Esophagus mucosa (tissue), 1 donor: ENCODE measurements at regions not wholly inside any gene's neighbourhood (a gene's known extent, or its start where the extent isn't known, plus 50 kb on each side); places are given as distances from the start of the nearest gene placed in this dataset.
"Not testable (repeated sequence)": the region's sequence is repeated elsewhere in the genome, so short reads cannot be mapped to it uniquely, and the experiment has no call there.

Source experiments
- ATAC-seq: fragments of 200-7000 bp; cut with Tn5 transposase; one replicate; pipeline ENCODE4 v1.9.1; 2020
- donor health status: DM: yes; HTN: yes; CAD: no.

DNA sequence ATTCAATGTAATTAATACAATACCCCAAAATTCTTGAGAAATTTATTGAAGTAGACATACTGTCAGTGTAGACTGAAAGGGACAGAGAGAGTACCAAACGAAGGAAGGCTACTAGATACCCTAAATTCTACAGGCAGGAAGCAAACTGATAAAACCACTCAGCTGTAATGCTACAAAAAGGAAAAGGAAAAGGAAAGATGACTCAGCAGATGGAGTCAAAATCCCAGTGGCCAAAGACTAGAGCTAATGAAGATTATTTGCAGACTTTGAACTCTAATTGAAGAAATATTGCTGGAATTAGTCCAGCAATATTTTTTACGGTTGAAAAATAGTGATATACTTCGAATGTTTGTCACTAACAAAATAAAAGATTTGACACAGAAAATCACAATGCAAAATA, 671.9 kb downstream of the BRINP3 start:
- ATAC-seq: no peak

DNA sequence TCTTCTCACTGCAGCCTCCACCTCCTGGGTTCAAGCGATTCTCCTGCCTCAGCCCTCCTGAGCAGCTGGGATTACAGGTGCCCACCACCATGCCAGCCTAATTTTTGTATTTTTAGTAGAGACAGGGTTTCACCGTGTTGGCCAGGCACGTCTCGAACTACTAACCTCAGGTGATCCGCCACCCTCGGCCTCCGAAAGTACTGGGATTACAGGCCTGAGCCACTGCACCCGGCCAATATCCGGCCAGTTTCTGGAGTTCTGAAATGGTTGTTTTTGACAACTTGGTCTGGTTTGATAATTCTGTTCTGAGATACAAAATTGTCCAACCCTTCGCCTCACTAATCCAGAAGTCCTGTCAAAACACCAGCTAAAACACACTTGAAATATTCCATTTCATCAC, 667.0 kb downstream of the BRINP3 start:
- not testable (repeated sequence) for ATAC-seq

- no peak for ATAC-seq
Observed at GRCh38 chr1:189811960-189812359, 665.7 kb downstream of the BRINP3 start.

- no peak for ATAC-seq
Observed at GRCh38 chr1:189816558-189816957, 661.1 kb downstream of the BRINP3 start.

DNA sequence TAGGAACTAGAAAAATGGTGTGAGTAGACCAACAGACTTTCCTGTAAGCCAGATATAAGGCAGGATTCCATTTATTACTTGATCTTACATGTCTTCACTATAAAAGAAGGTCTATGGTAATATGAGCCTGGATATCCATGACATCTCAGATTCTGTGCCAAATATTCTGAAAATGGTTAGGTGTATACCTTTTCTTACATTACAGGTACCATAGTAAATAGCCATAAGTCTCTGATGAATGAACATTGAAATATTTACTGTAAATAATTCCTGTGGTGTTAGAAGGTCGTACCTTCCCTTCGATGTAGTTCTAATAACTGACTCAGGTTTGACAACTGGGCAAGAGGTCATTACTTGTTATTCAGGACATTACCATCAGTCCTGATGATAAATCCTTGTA, 657.9 kb downstream of the BRINP3 start:
- ATAC-seq: no peak

DNA sequence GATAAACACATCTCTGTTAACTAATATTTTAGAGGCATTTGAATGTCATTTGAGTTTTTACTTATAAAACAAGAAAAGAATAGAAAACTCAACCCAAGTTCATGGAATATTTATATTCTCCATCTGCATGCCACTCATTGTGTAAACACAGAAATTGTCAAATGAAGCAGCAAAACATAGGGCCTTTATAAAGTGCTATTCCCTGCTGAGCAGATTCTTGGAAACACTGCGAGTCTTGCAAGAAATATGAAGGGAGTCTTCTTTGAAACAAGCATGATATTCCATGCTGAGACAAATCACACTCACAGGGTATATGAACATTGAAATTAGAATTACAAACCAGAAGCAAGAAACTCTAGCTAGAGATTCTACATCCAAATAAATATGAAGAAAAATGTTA, 655.8 kb downstream of the BRINP3 start:
- ATAC-seq: no peak

GRCh38 chr1:189834813-189835212, 642.9 kb downstream of the BRINP3 start:
- no peak for ATAC-seq

DNA sequence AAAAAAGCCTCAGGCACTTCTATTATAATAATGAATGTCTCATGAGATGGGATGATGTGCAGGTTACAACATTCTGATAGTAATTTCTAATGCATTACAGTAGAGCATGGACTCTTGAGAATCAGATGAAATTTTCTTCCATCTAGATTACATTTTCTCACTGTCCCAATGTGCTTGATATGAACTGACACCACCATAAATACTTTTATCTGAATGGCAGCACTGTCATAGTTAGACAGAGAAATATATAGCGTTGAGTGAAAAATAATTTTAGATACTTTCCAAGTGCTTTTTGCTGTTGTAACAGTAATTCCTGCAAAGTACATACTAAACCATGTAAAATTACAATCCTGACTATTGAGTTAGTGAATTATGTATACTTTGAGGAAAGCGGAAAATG, 630.1 kb downstream of the BRINP3 start:
- no peak for ATAC-seq

DNA sequence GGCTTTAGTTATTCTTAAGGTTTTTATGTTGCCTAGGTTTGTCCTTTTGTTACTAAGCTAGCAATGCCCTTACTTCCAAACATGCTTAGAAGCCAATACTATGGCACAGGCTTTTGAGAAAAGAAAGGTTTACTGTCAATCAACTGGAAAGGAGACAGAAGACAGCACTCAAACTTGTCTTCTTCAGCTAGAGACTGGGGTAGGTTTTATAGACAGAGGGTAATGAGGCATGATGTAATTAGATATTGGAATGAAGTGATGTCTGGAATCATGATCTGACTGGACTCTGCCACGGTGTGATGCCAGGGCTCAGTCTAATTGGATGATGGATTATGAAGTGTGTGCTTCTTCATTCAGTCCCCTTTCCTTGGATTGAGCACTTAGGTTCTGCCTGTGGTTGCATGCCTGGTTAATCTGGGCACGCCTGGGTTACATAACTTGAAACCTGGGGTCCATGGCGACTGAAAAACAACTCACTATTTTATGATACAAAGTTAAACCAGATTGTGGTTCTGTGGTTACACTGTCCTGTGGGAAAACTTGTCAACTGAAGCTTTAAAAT, 625.8 kb downstream of the BRINP3 start:
- ATAC-seq: no peak

- ATAC-seq: no peak
Observed at GRCh38 chr1:189859385-189859977, 618.2 kb downstream of the BRINP3 start.

DNA sequence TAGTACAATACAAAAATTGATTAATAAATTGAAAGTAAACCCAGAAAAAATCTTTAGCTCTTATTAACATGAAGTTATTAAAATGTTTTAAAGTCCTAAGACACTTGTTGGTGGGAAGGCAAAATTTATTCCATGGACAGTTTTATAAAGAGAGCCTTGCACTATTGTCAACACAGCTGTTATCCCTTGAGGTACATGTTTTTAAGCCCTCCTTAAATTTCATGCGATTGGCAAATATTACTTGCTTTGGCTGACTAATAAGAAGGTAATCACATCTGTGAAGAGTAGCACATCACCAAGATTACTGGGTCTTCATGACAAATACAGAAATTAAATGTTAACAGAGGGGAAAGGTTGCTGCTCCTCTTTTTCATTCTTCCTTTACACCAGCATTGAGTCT, 611.1 kb downstream of the BRINP3 start:
- no peak for ATAC-seq

- no peak for ATAC-seq
Observed at GRCh38 chr1:189868021-189868420, 609.6 kb downstream of the BRINP3 start.

GRCh38 chr1:189874715-189875435, 602.8 kb downstream of the BRINP3 start:
- ATAC-seq: no peak

DNA sequence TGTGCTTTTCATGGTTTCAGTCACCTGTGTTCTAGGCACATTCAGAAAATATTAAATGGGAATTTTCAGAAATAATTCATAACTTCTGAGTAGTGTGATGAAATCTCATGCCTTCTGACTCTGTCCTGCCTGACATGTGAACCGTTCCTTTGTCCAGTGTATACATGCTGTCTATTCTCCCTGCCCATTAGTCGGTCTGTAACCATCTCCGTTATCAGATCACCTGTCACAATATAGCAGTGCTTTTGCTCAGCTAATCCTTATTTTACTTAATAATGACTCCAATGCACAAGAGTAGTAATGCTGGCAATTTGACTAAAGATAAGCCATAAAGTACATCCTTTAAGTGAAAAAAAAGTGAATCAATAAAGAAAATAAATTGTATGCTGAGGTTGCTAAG, 597.5 kb downstream of the BRINP3 start:
- no peak for ATAC-seq

DNA sequence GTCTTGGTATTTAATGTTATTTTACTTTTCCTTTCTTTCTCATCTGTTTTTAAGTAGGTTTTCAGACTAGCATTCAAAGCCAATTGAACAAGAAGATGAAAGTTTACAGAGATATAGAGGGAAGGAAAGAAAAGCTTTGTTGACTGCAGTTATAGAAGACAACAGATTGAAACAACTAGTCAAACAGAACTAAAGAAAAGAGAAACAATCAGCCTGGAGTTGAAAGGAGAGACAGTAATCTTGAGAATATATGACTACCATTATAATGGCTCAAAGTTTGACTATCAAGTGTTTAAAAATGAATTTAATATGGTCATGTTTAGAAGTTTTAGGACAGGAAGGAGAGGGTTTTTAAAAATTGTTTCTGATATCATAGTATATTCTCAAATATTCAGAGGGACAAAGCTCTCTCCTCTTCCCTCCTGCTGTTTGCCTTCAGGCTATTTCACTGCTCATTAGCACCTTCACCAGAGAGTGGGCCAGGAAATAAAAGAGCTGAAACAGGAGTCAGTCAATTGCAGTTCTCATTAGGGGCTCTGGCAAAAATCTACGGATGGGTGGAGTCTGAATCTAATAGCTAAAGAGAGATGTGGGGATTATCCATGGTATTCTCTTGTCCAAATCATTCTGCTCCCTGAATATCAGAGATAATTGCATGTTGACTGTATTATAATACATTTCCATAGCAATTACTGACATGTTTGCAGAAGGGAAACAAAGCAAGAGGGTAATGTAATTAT, 577.8 kb downstream of the BRINP3 start:
- ATAC-seq: no peak

DNA sequence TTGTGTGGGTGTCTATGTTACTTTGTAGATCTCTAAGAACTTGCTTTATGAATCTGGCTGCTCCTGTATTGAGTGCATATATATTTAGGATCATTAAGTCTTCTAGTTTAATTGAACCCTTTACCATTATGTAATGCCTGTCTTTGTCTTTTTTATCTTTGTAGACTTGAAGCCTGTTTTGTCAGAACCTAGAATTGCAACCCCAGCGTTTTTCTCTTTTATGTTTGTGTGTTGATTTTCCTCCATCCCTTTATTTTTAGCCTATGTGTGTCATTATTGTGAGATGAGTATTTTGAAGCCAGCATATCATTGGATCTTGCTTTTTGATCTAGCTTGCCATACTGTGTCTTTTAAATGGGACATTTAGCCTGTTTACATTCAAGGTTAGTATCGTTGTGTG, 573.2 kb downstream of the BRINP3 start:
- ATAC-seq: no peak

- ATAC-seq: no peak
Observed at GRCh38 chr1:189908113-189908512, 569.6 kb downstream of the BRINP3 start.

DNA sequence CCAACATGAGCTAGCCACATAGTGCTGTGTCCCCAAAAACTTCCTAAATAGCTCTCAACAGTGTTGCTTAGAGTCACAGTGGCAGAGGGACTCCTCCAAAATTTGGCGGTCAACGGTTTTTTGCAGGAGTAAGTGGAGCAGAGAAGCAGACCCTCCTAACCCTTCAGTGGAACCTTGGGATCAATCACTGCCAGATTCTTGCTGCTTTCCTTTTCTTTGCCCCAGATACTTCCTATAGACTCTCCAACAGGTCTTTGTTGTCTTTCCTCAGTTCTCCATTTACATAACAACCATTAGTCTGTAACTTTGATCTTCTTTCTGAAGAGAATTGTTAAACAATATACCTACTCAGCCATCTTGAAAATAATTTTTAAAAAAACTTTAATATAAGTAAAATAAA, 556.1 kb downstream of the BRINP3 start:
- ATAC-seq: no peak

DNA sequence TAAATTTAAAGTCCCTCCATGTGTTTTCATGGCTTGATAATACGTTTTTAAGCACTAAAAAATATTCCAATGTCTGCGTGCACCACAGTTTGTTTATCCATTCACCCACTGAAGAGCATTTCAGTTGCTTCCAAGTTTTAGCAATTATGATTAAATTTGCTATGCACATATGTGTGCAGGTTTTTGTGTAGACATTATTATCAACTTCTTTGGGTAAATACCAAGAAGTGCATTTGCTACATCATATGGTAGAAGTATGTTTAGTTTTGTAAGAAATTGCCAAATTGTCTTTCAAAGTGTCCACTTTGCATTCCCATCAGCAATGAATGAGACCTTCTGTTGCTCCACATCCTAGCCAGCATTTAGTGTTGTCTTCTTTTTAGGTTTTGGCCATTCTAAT, 550.0 kb downstream of the BRINP3 start:
- ATAC-seq: no peak

DNA sequence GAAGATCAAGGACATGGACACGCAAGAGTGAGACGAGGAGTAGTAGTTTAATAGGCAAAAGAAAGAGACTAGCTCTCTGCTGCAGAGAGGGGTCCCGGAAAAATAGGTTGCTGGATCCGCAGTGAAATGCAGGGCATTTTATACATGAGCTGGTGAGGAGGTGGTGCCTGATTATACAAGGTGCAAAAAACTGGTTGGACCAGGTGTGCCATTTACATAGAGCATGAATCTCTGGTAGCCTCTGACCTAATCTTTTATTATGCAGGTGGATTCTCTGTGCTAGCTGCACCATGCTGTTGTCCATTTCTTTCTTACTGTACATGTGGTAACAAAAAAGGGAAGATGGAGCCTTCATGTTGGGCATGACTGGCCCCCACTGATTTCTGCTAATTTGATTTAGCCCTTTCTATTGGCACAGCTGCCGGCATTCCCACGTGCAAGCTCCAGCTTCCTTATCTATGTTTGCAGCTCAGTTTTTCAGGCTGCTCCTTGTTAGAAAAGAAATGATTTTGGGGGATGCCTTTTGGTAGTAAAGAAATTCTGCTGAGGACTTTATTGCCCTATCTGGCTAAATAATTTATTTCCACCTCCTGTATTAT, 548.1 kb downstream of the BRINP3 start:
- no peak for ATAC-seq

- ATAC-seq: no peak
Observed at GRCh38 chr1:189936861-189937260, 540.8 kb downstream of the BRINP3 start.

- no peak for ATAC-seq
Observed at GRCh38 chr1:189939967-189940366, 537.7 kb downstream of the BRINP3 start.

GRCh38 chr1:189941922-189942321, 535.7 kb downstream of the BRINP3 start:
- ATAC-seq: no peak
